ENCODE measurements at regions not wholly inside any gene's neighbourhood (a gene's known extent, or its start where the extent isn't known, plus 50 kb on each side); places are given as distances from the start of the nearest gene placed in this dataset.

GRCh38 chr2:125296742-125297141 lies 1271.7 kb downstream of the CNTNAP5 start:
- Histone ChIP-seq H3K36me3 (ENCODE audit: low read depth) (no peaks in the 10 kb centered on the region), H3K4me3 (no peak overlapping the region), H3K9me3 (no peaks in the 10 kb centered on the region), H3K4me1 (ENCODE audit: low read depth) (no peaks in the 10 kb centered on the region)
- intact Hi-C loops (cut with DNase I, micrococcal nuclease): no loop called here
- no peak for TF ChIP-seq CTCF (IDR thresholded peaks at IDR 0.05)
- DNase-seq: no peak
- ATAC-seq: no peak

GRCh38 chr2:125310657-125311364 lies 1285.7 kb downstream of the CNTNAP5 start:
- Histone ChIP-seq H3K4me3 (no peak overlapping the region), H3K4me1 (ENCODE audit: low read depth) (peaks cover 5% of the 10 kb centered on the region), H3K9me3 (no peaks in the 10 kb centered on the region), H3K36me3 (ENCODE audit: low read depth) (no peaks in the 10 kb centered on the region)
- no peak for TF ChIP-seq CTCF (IDR thresholded peaks at IDR 0.05)
- DNase-seq (no peak), ATAC-seq (peak; percentile 38)
- intact Hi-C loops (cut with DNase I, micrococcal nuclease): no loop called here

GRCh38 chr2:125312342-125312741 lies 1287.3 kb downstream of the CNTNAP5 start:
- no peaks in the 10 kb centered on the region for H3K36me3 ChIP-seq (ENCODE audit: low read depth)
- intact Hi-C loops (cut with DNase I, micrococcal nuclease): no loop called here
- TF ChIP-seq CTCF (IDR thresholded peaks at IDR 0.05): no peak
- no peak for ATAC-seq
- no peak overlapping the region for H3K4me3 ChIP-seq
- peaks cover 5% of the 10 kb centered on the region for H3K4me1 ChIP-seq (ENCODE audit: low read depth)
- peak in 1 of 3 donors; percentile 37 for DNase-seq
- no peaks in the 10 kb centered on the region for H3K9me3 ChIP-seq

GRCh38 chr2:125313806-125314205 lies 1288.7 kb downstream of the CNTNAP5 start:
- no peak overlapping the region for H3K4me3 ChIP-seq
- no peaks in the 10 kb centered on the region for H3K9me3 ChIP-seq
- H3K36me3 ChIP-seq (ENCODE audit: low read depth): no peaks in the 10 kb centered on the region
- ATAC-seq (peak; percentile 69), DNase-seq (peak in 2 of 3 donors; percentile 40 to 43)
- intact Hi-C loops (cut with DNase I, micrococcal nuclease): no loop called here
- H3K4me1 ChIP-seq (ENCODE audit: low read depth): peaks cover 5% of the 10 kb centered on the region
- no peak for TF ChIP-seq CTCF (IDR thresholded peaks at IDR 0.05)

GRCh38 chr2:125318740-125319139 lies 1293.7 kb downstream of the CNTNAP5 start:
- no peak for ATAC-seq
- no peak for TF ChIP-seq CTCF (IDR thresholded peaks at IDR 0.05)
- no peaks in the 10 kb centered on the region for H3K36me3 ChIP-seq (ENCODE audit: low read depth)
- no peaks in the 10 kb centered on the region for H3K9me3 ChIP-seq
- H3K4me1 ChIP-seq (ENCODE audit: low read depth): no peaks in the 10 kb centered on the region
- intact Hi-C loops (cut with DNase I, micrococcal nuclease): no loop called here
- no peak overlapping the region for H3K4me3 ChIP-seq
- no peak for DNase-seq

- Histone ChIP-seq H3K9me3 (no peaks in the 10 kb centered on the region), H3K4me3 (no peak overlapping the region), H3K36me3 (ENCODE audit: low read depth) (no peaks in the 10 kb centered on the region), H3K4me1 (ENCODE audit: low read depth) (no peaks in the 10 kb centered on the region)
- ATAC-seq (no peak), DNase-seq (no peak)
- intact Hi-C loops (cut with DNase I, micrococcal nuclease): no loop called here
- no peak for TF ChIP-seq CTCF (IDR thresholded peaks at IDR 0.05)
Measured at GRCh38 chr2:125324273-125324672, 1299.2 kb downstream of the CNTNAP5 start.

Measured in mucosa of descending colon (tissue), 3 donors.